EL (cell line): ENCODE measurements at regions not wholly inside any gene's neighbourhood (a gene's known extent, or its start where the extent isn't known, plus 50 kb on each side); places are given as distances from the start of the nearest gene placed in this dataset.
"Not testable (repeated sequence)": the region's sequence is repeated elsewhere in the genome, so short reads cannot be mapped to it uniquely, and the experiment has no call there.

Experiments used
- DNase-seq: peaks from one replicate; pipeline ENCODE4 v3.0.0-alpha.2; 2016

- DNase-seq: no peak
These were observed 63.1 kb downstream of the MTNR1B start for GRCh38 chr11:93032580-93032979.

- DNase-seq: no peak
These were observed 63.6 kb downstream of the MTNR1B start for GRCh38 chr11:93033093-93033492.

- DNase-seq: no peak
These were observed 64.7 kb downstream of the MTNR1B start for GRCh38 chr11:93034031-93034722.

DNA sequence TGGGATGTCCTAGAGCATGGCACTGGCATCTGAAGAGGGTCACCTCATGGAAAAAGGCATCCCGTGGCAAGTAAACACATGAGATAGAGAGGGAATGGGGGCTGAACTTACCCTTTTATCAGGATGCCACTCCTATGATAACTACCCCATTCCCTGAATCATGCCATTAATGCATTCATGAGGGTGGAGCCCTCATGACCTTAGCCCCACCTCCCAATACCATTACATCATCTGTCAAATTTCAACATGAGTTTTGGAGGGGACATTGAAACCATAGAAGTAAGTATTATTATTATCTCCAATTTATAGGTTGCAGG lies 65.2 kb downstream of the MTNR1B start:
- no peak for DNase-seq

GRCh38 chr11:93038521-93038920 lies 69.1 kb downstream of the MTNR1B start:
- DNase-seq: no peak

GRCh38 chr11:93039531-93040240 lies 70.2 kb downstream of the MTNR1B start:
- DNase-seq: no peak

GRCh38 chr11:93041682-93042081 lies 72.2 kb downstream of the MTNR1B start:
- DNase-seq: no peak

- DNase-seq: not testable (repeated sequence)
These were observed 73.7 kb downstream of the MTNR1B start for GRCh38 chr11:93043186-93043585.

DNA sequence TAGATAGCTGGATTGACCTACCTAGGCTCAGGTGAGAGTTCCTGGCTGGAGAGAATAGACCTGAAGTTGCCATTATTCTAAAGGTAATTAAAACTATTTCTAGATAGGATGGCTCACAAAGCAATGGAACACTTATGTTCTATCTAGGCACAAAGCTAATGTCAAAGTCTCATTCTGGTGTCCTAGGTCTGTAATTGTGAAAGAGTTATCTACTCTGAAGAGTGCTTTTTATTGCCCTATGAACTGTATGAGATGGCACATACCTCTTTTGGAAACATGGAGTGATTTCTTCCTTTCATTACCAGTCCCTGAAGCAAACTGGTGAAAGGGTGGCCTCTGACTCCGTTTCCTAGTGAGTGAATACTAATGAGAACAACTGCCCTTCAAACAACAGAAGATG lies 80.3 kb downstream of the MTNR1B start:
- DNase-seq: no peak

GRCh38 chr11:93051186-93051585 lies 81.7 kb downstream of the MTNR1B start:
- DNase-seq: peak; percentile 70

DNA sequence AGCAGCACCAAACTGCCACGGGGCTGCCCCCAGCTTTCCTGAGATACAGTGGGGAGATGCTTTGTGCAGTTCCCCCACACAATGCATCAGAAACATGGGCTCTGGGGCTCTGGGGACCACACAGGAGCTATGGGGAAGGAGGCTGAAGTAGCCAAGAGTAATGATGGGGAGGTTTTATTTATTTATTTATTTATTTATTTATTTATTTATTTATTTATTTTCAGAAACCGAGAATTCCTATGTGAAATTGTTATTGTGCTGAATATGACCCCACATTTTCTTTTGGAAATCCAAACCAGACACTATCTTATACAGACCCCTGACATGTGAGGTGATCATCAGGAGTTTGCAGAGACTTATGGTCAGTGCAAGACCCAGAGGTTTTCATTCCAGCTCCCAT lies 84.4 kb downstream of the MTNR1B start:
- DNase-seq: no peak

GRCh38 chr11:93054279-93054678 lies 84.8 kb downstream of the MTNR1B start:
- no peak for DNase-seq

- peak; percentile 96 for DNase-seq
These were observed 85.4 kb downstream of the MTNR1B start for GRCh38 chr11:93054881-93055280.

DNA sequence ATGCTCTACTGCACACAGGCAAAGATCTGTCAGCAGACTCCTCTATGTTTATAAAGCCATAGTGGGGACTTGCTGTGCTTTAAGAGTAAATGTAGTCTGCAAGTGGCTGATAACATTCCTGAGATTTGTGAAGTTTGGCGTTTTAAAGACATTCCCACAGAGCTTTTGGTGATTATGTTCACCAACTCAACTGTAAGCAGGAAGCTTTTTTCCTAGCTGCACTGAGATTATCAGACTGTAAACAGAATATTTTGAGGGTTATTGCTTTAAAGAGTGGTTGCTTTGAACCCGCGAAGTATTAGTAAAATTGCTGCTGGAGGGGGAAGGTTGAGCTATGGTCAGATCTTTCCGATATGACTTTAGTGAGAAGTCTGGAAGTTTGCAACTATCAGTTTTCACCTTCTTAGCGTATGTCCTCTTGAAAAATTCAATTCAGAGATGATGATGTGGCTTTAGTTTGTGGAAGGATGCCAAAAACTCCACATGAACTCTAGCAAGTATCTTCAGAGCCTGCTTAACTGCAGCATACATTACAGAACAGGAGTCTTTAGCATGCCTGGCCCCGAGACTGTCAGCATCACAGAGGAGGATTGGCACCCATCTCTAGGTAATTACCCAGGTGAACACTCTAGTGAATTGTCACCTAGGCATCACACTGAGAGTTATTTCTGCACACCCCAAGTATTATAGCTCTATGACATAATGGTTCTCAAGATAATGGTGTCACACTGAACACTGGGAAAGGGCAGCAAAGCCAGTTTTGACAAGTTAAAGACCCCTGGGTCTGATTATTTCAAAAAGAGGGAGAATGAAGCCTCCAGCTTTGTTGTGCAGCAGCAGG lies 89.9 kb downstream of the MTNR1B start:
- peak; percentile 46 for DNase-seq

- DNase-seq: no peak
These were observed 93.6 kb downstream of the MTNR1B start for GRCh38 chr11:93063086-93063485.

DNA sequence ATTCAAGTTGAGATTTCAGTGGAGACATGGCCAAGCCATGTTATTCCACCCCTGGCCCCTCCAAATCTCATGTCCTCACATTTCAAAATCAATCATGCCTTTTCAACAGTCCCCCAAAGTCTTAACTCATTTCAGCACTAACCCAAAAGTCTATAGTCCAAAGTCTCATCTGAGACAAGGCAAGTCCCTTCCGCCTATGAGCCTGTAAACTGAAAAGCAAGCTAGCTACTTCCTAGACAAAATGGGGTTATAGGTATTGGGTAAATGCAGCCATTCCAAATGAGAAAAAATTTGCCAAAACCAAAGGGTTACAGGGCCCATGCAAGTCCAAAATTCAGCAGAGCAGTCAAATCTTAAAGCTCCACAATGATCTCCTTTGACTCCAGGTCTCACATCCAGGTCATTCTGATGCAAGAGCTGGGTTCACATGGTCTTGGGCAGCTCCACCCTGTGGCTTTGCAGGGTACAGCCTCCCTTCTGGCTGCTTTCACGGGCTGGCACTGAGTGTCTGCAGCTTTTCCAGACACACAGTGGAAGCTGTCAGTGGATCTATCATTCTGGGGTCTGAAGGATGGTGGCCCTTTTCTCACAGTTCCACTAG lies 95.7 kb downstream of the MTNR1B start:
- peak; percentile 40 for DNase-seq

- no peak for DNase-seq
These were observed 98.5 kb downstream of the MTNR1B start for GRCh38 chr11:93067881-93068390.

GRCh38 chr11:93072229-93072914 lies 102.9 kb downstream of the MTNR1B start:
- DNase-seq: no peak

- DNase-seq: no peak
These were observed 103.6 kb downstream of the MTNR1B start for GRCh38 chr11:93073026-93073425.

DNA sequence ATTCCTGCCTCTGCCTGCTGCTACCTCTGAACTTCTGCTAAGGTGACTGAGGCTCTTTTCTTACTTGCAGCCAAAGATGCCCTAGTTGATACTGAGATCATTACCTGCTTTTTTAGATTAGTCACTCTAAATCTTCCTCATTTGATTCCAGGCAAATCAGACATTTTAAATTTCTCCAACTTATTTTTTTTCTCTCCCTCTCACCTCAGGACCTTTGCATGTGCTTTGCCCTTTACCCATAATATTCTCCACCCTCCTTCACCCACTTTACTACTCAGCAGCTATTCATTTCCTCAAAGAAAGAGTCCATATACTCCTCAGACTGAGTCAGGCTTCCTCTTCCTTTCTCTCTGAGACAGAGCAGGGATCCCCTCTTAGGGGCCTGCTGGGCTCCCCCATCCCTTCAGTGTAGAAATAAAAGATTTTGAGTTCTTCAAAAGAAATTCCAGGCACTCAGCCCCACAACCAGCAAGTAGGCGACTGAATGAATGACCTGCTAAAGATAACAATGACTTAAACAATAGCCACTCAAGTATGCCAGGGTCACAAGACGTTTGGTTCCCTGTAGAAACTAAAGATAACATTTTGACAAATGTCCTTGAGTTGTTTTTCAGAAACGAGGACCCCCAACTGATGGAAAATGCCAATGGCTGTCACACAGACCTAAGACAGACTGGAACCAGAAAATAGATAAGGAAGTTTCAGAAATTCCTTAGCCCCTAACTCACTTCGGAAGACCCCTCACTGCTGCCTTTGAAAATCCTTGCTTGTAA lies 104.2 kb downstream of the MTNR1B start:
- no peak for DNase-seq

DNA sequence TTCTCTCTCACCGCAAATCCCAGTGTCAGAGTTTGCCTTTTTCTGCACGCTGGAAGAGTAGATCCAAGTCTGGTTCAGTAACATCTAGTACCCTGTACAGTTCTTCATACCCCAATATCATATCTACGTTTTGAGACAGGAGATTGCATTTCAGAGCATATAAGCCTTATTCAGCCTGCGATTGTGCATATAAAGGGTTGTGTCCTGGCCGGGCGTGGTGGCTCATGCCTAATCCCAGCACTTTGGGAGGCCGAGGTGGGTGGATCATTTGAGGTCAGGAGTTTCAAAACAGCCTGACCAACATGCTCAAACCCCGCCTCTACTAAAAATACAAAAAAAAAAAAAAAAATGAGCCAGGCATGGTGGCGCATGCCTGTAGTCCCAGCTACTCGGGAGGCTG lies 104.9 kb downstream of the MTNR1B start:
- DNase-seq: no peak

DNA sequence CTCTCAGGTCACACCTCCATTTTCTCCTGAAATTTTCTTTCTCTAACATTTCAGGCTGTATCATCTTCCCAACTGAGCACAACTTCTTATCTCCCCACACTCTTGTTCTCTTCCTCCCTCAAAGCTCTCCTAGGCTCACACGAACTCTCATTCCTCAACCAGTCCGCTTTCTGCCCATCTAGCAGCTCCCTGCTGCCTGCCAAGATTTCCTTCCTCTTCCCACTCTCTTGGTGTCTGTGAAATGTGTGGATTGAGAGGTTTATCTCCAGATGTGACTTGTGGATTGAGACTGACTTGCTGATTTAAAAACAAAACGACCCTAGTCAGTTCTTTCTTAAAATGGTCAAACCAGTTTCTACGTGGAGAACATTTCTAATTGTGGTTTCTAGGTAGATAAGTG lies 106.3 kb downstream of the MTNR1B start:
- DNase-seq: no peak
